Cardiac muscle cell (in vitro differentiated cells and primary cell): ENCODE measurements at regions not wholly inside any gene's neighbourhood (a gene's known extent, or its start where the extent isn't known, plus 50 kb on each side); places are given as distances from the start of the nearest gene placed in this dataset.
"Not testable (repeated sequence)": the region's sequence is repeated elsewhere in the genome, so short reads cannot be mapped to it uniquely, and the experiment has no call there.

Experiments used
- DNase-seq, 2 donors: peaks; one replicate each; pipeline versions ENCODE4 v3.0.0 to v3.0.0-alpha.2; 2010 to 2017; ENCODE audit warnings: low read depth in 1 of 2, low spot score in 1 of 2
- H3K27ac ChIP-seq: fragments of 200-600 bp; sonication (generic); 2 replicates; pipeline ENCODE4 v1.5.1; 2016
- H3K27me3 ChIP-seq: fragments of 200-600 bp; sonication (generic); 2 replicates; pipeline ENCODE4 v1.6.0; 2016; ENCODE audit warnings: control low read depth
- H3K36me3 ChIP-seq: fragments of 200-600 bp; sonication (generic); 2 replicates; pipeline ENCODE4 v1.5.1; 2016; ENCODE audit warnings: control low read depth
- H3K4me1 ChIP-seq: fragments of 200-600 bp; sonication (generic); 2 replicates; pipeline ENCODE4 v1.8.1; 2017; ENCODE audit warnings: low read depth, mild to moderate bottlenecking, mixed run types
- H3K4me3 ChIP-seq: fragments of 200-600 bp; sonication (generic); 2 replicates; pipeline ENCODE4 v1.5.1; 2016; ENCODE audit warnings: mild to moderate bottlenecking
- H3K9me3 ChIP-seq: fragments of 200-600 bp; sonication (generic); 2 replicates; pipeline ENCODE4 v1.5.1; 2017; ENCODE audit warnings: low read depth, mild to moderate bottlenecking, control low read depth
- TF ChIP-seq, protein P1 (sequence below): IDR thresholded peaks from 2 replicates; pipeline ENCODE4 v1.5.1; 2012; ENCODE audit warnings: low read depth, mild to moderate bottlenecking, low read length

- no peak for DNase-seq
Observed at GRCh38 chr6:78749326-78749725, 118.0 kb upstream of the IRAK1BP1 start.

DNA sequence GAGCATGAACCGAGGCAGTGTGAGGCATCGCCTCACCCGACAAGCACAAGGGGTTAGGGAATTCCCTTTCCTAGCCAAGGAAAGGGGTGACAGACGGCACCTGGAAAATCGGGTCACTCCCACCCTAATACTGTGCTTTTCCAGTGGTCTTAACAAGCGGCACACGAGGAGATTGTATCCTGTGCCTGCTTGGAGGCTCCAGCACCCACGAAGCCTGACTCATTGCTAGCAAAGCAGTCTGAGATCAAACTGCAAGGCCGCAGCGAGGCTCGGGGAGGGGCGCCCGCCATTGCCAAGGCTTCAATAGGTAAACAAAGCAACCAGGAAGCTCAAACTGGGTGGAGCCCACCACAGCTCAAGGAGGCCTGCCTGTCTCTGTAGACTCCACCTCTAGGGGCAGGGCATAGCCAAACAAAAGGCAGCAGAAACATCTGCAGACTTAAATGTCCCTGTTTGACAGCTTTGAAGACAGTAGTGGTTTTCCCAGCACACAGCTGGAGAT, 109.0 kb upstream of the IRAK1BP1 start:
- not testable (repeated sequence) for H3K4me3 ChIP-seq, H3K9me3 ChIP-seq, H3K36me3 ChIP-seq, H3K27me3 ChIP-seq, DNase-seq, H3K27ac ChIP-seq, H3K4me1 ChIP-seq

More at GRCh38 chr6:78749326-78749725, 118.0 kb upstream of the IRAK1BP1 start:
- no peaks in the 10 kb centered on the region for H3K36me3 ChIP-seq
- H3K4me3 ChIP-seq: no peak overlapping the region
- no peaks in the 10 kb centered on the region for H3K4me1 ChIP-seq
- no peak overlapping the region for H3K27ac ChIP-seq
- TF ChIP-seq, protein P1, sequence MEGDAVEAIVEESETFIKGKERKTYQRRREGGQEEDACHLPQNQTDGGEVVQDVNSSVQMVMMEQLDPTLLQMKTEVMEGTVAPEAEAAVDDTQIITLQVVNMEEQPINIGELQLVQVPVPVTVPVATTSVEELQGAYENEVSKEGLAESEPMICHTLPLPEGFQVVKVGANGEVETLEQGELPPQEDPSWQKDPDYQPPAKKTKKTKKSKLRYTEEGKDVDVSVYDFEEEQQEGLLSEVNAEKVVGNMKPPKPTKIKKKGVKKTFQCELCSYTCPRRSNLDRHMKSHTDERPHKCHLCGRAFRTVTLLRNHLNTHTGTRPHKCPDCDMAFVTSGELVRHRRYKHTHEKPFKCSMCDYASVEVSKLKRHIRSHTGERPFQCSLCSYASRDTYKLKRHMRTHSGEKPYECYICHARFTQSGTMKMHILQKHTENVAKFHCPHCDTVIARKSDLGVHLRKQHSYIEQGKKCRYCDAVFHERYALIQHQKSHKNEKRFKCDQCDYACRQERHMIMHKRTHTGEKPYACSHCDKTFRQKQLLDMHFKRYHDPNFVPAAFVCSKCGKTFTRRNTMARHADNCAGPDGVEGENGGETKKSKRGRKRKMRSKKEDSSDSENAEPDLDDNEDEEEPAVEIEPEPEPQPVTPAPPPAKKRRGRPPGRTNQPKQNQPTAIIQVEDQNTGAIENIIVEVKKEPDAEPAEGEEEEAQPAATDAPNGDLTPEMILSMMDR: no peak
- H3K9me3 ChIP-seq: no peaks in the 10 kb centered on the region
- no peaks in the 10 kb centered on the region for H3K27me3 ChIP-seq

- TF ChIP-seq, protein P1: no peak
- Histone ChIP-seq H3K4me1 (no peaks in the 10 kb centered on the region), H3K9me3 (no peaks in the 10 kb centered on the region)
Observed at GRCh38 chr6:78768271-78768670, 99.1 kb upstream of the IRAK1BP1 start.

DNA sequence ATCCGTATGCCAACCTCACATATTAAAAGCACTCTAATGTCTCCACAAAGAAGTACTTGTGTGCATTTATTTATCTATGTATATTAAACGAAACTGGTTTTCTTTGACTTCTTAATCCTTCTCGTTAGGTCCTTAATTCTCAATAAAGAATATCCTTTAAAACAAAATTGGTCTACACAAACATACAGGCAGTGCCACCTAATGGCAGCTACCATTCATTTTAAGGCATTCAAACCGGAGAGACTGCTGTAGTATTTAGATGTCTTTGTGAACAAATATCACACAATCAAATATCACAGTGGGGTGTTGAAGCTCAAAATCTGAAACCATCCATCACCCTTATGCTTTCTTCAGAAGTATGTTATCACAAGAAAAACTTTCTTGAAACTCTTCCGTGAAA, 96.6 kb upstream of the IRAK1BP1 start:
- TF ChIP-seq, protein P1: no peak
- Histone ChIP-seq H3K4me1 (no peaks in the 10 kb centered on the region), H3K9me3 (no peaks in the 10 kb centered on the region), H3K4me3 (no peak overlapping the region), H3K36me3 (no peaks in the 10 kb centered on the region), H3K27me3 (no peaks in the 10 kb centered on the region), H3K27ac (no peak overlapping the region)
- DNase-seq: no peak

More at GRCh38 chr6:78768271-78768670, 99.1 kb upstream of the IRAK1BP1 start:
- no peaks in the 10 kb centered on the region for H3K36me3 ChIP-seq
- no peak for DNase-seq
- H3K4me3 ChIP-seq: no peak overlapping the region
- H3K27me3 ChIP-seq: no peaks in the 10 kb centered on the region
- H3K27ac ChIP-seq: no peak overlapping the region

- H3K27me3 ChIP-seq: no peaks in the 10 kb centered on the region
- H3K4me1 ChIP-seq: no peaks in the 10 kb centered on the region
- no peaks in the 10 kb centered on the region for H3K9me3 ChIP-seq
- H3K36me3 ChIP-seq: no peaks in the 10 kb centered on the region
- TF ChIP-seq, protein P1: no peak
- no peak overlapping the region for H3K4me3 ChIP-seq
- no peak overlapping the region for H3K27ac ChIP-seq
- no peak for DNase-seq
Observed at GRCh38 chr6:78771586-78771985, 95.8 kb upstream of the IRAK1BP1 start.

GRCh38 chr6:78781001-78781400, 86.3 kb upstream of the IRAK1BP1 start:
- Histone ChIP-seq H3K4me3 (no peak overlapping the region), H3K4me1 (no peaks in the 10 kb centered on the region), H3K27me3 (no peaks in the 10 kb centered on the region), H3K27ac (no peak overlapping the region), H3K9me3 (no peaks in the 10 kb centered on the region), H3K36me3 (no peaks in the 10 kb centered on the region)
- TF ChIP-seq, protein P1: no peak
- DNase-seq: no peak

- H3K4me1 ChIP-seq, H3K27me3 ChIP-seq, H3K9me3 ChIP-seq, H3K27ac ChIP-seq, DNase-seq, H3K36me3 ChIP-seq, H3K4me3 ChIP-seq: not testable (repeated sequence)
Observed at GRCh38 chr6:78783366-78783765, 84.0 kb upstream of the IRAK1BP1 start.
